ENCODE measurements at regions not wholly inside any gene's neighbourhood (a gene's known extent, or its start where the extent isn't known, plus 50 kb on each side); places are given as distances from the start of the nearest gene placed in this dataset.
"Not testable (repeated sequence)": the region's sequence is repeated elsewhere in the genome, so short reads cannot be mapped to it uniquely, and the experiment has no call there.

DNA sequence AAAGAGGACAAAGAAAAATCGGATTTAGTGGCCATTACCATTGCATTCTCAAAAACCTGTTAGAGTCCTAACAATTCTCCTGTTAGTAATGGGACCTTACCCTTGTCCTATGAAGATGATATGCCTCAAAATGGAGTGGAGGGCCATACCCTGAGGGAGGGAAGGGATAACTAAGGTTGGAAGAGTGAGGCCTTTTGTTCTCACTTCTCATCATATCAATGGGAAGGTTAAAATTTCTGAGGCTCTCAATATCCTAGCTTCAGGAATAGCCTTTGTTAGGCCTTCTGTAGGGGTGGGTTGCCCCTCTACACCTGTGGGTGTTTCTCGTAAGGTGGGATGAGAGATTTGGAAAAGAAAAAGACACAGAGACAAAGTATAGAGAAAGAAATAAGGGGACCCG is 109.4 kb upstream of the SGIP1 start:
- no CpG with 5 or more reads among the region's 3 CpGs for WGBS (ENCODE audit: insufficient coverage, low lambda C conversion rate)
- not testable (repeated sequence) for H3K4me1 ChIP-seq (ENCODE audit: control insufficient read depth, insufficient read depth, low read length); H3K4me3 ChIP-seq (ENCODE audit: low read length); H3K9me3 ChIP-seq (ENCODE audit: control insufficient read depth, low read depth, low read length); H3K27ac ChIP-seq (ENCODE audit: low read length); DNase-seq; H3K27me3 ChIP-seq (ENCODE audit: control insufficient read depth, insufficient read depth, low read length); H3K36me3 ChIP-seq (ENCODE audit: control insufficient read depth, insufficient read depth, low read length)

DNA sequence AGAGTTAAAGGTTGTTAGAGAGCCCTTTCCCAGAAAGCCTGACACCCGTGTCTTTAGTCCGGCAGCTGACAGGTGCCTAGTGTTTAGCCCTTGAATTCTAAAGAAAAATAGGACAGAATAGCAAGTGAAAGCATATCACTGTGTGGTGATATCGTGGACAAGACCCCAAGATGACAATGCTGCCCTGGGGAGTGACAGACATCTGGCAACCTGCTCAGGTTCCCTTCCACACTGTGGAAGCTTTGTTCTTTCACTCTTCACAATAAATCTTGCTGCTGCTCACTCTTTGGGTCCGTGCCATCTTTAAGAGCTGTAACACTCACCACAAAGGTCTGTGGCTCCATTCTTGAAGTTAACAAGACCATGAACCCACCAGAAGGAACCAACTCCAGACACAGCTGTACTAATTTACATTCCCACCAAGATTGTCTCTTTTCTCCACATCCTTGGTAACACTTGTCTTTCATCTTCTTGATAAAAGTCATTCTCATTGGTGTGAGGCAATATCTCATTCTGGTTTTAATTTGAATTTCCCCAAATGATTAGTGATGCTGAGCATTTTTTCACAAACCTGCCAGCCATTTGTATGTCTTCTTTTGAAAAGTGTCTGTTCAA is 107.6 kb upstream of the SGIP1 start:
- Histone ChIP-seq H3K4me1 (ENCODE audit: control insufficient read depth, insufficient read depth, low read length) (no peaks in the 10 kb centered on the region), H3K9me3 (ENCODE audit: control insufficient read depth, low read depth, low read length) (no peaks in the 10 kb centered on the region), H3K27me3 (ENCODE audit: control insufficient read depth, insufficient read depth, low read length) (no peaks in the 10 kb centered on the region), H3K4me3 (ENCODE audit: low read length) (no peak overlapping the region), H3K36me3 (ENCODE audit: control insufficient read depth, insufficient read depth, low read length) (no peaks in the 10 kb centered on the region), H3K27ac (ENCODE audit: low read length) (no peak overlapping the region)
- no peak for DNase-seq
- WGBS (ENCODE audit: insufficient coverage, low lambda C conversion rate), result no CpG with 5 or more reads among the region's 4 CpGs

DNA sequence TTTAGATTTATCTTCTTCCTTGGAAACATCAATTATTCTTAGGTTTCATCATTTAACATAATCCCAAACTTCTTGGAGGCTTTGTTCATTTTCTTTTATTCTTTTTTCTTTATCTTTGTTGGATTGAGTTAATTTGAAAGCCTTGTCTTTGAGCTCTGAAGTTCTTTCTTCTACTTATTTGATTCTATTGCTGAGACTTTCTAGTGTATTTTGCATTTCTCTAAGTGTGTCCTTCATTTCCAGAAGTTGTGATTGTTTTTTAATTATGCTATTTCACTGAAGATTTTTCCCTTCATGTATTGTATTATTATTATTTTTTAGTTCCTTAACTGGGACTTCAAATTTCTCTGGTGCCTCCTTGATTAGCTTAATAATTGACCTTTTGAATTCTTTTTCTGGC is 103.1 kb upstream of the SGIP1 start:
- not testable (repeated sequence) for DNase-seq; H3K4me1 ChIP-seq (ENCODE audit: control insufficient read depth, insufficient read depth, low read length); H3K9me3 ChIP-seq (ENCODE audit: control insufficient read depth, low read depth, low read length); H3K36me3 ChIP-seq (ENCODE audit: control insufficient read depth, insufficient read depth, low read length); H3K27ac ChIP-seq (ENCODE audit: low read length); H3K4me3 ChIP-seq (ENCODE audit: low read length); H3K27me3 ChIP-seq (ENCODE audit: control insufficient read depth, insufficient read depth, low read length)

GRCh38 chr1:66431999-66432398 is 102.0 kb upstream of the SGIP1 start:
- no peak overlapping the region for H3K27ac ChIP-seq (ENCODE audit: low read length)
- H3K9me3 ChIP-seq (ENCODE audit: control insufficient read depth, low read depth, low read length), result no peaks in the 10 kb centered on the region
- H3K36me3 ChIP-seq (ENCODE audit: control insufficient read depth, insufficient read depth, low read length), result no peaks in the 10 kb centered on the region
- DNase-seq, result no peak
- no peaks in the 10 kb centered on the region for H3K27me3 ChIP-seq (ENCODE audit: control insufficient read depth, insufficient read depth, low read length)
- H3K4me3 ChIP-seq (ENCODE audit: low read length), result no peak overlapping the region
- no peaks in the 10 kb centered on the region for H3K4me1 ChIP-seq (ENCODE audit: control insufficient read depth, insufficient read depth, low read length)
- WGBS (ENCODE audit: insufficient coverage, low lambda C conversion rate), result no CpG with 5 or more reads among the region's 2 CpGs

- no peak overlapping the region for H3K27ac ChIP-seq (ENCODE audit: low read length)
- H3K4me3 ChIP-seq (ENCODE audit: low read length), result no peak overlapping the region
- H3K4me1 ChIP-seq (ENCODE audit: control insufficient read depth, insufficient read depth, low read length), result no peaks in the 10 kb centered on the region
- H3K27me3 ChIP-seq (ENCODE audit: control insufficient read depth, insufficient read depth, low read length), result no peaks in the 10 kb centered on the region
- no peaks in the 10 kb centered on the region for H3K36me3 ChIP-seq (ENCODE audit: control insufficient read depth, insufficient read depth, low read length)
- no peak for DNase-seq
- H3K9me3 ChIP-seq (ENCODE audit: control insufficient read depth, low read depth, low read length), result no peaks in the 10 kb centered on the region
These were observed 100.3 kb upstream of the SGIP1 start for GRCh38 chr1:66433611-66434010.

- Histone ChIP-seq H3K27me3 (ENCODE audit: control insufficient read depth, insufficient read depth, low read length) (no peaks in the 10 kb centered on the region), H3K4me3 (ENCODE audit: low read length) (no peak overlapping the region), H3K27ac (ENCODE audit: low read length) (no peak overlapping the region), H3K4me1 (ENCODE audit: control insufficient read depth, insufficient read depth, low read length) (no peaks in the 10 kb centered on the region), H3K9me3 (ENCODE audit: control insufficient read depth, low read depth, low read length) (no peaks in the 10 kb centered on the region), H3K36me3 (ENCODE audit: control insufficient read depth, insufficient read depth, low read length) (no peaks in the 10 kb centered on the region)
- no CpG with 5 or more reads among the region's 2 CpGs for WGBS (ENCODE audit: insufficient coverage, low lambda C conversion rate)
- no peak for DNase-seq
These were observed 99.9 kb upstream of the SGIP1 start for GRCh38 chr1:66434096-66434495.

DNA sequence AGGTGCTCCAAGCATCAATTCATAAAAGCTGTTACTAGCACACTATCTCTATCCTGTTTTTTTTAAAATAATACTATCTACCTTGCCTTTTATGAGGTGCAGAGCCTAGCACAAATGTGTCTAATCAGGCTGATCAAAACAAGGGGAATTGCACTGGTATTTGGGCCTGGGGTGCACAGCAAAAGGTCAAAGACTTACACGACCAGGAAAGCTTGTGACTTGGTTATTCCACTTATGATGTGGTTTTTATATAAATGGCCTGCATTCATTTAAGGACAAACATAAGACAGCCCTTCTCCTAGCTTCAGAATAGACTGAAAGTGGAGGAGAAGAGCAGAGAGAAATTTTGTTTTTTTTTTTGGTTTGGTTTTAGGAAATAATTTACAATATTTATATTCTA is 98.4 kb upstream of the SGIP1 start:
- no peaks in the 10 kb centered on the region for H3K9me3 ChIP-seq (ENCODE audit: control insufficient read depth, low read depth, low read length)
- no peaks in the 10 kb centered on the region for H3K36me3 ChIP-seq (ENCODE audit: control insufficient read depth, insufficient read depth, low read length)
- H3K27me3 ChIP-seq (ENCODE audit: control insufficient read depth, insufficient read depth, low read length), result no peaks in the 10 kb centered on the region
- no peaks in the 10 kb centered on the region for H3K4me1 ChIP-seq (ENCODE audit: control insufficient read depth, insufficient read depth, low read length)
- H3K27ac ChIP-seq (ENCODE audit: low read length), result no peak overlapping the region
- H3K4me3 ChIP-seq (ENCODE audit: low read length), result no peak overlapping the region
- no CpG with 5 or more reads among the region's 1 CpG for WGBS (ENCODE audit: insufficient coverage, low lambda C conversion rate)
- DNase-seq, result no peak

- whole genome bisulfite sequencing (ENCODE audit: insufficient coverage, low lambda C conversion rate), result 93% methylated on average over 2 of the region's 4 CpGs
- DNase-seq, result no peak
- no peak overlapping the region for H3K4me3 ChIP-seq (ENCODE audit: low read length)
- H3K27ac ChIP-seq (ENCODE audit: low read length), result no peak overlapping the region
- H3K9me3 ChIP-seq (ENCODE audit: control insufficient read depth, low read depth, low read length), result no peaks in the 10 kb centered on the region
- no peaks in the 10 kb centered on the region for H3K27me3 ChIP-seq (ENCODE audit: control insufficient read depth, insufficient read depth, low read length)
- no peaks in the 10 kb centered on the region for H3K4me1 ChIP-seq (ENCODE audit: control insufficient read depth, insufficient read depth, low read length)
- H3K36me3 ChIP-seq (ENCODE audit: control insufficient read depth, insufficient read depth, low read length), result no peaks in the 10 kb centered on the region
These were observed 97.4 kb upstream of the SGIP1 start for GRCh38 chr1:66436378-66437135.

DNA sequence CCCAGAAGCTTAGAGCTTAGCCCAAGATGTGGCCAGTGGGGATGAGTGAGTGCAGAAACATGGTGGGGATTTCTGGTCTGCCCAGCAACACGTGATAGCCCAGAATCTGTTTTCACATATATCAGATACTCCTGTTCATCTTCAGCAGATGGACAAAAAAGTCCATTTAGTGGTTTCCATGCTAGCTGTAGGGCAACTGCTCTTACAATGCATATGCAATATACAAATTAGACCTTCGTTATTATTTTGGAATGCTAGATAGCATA is 96.9 kb upstream of the SGIP1 start:
- no peak overlapping the region for H3K4me3 ChIP-seq (ENCODE audit: low read length)
- no peak for DNase-seq
- 100% methylated on average over 1 of the region's 2 CpGs for WGBS (ENCODE audit: insufficient coverage, low lambda C conversion rate)
- H3K4me1 ChIP-seq (ENCODE audit: control insufficient read depth, insufficient read depth, low read length), result no peaks in the 10 kb centered on the region
- no peak overlapping the region for H3K27ac ChIP-seq (ENCODE audit: low read length)
- no peaks in the 10 kb centered on the region for H3K27me3 ChIP-seq (ENCODE audit: control insufficient read depth, insufficient read depth, low read length)
- H3K9me3 ChIP-seq (ENCODE audit: control insufficient read depth, low read depth, low read length), result no peaks in the 10 kb centered on the region
- no peaks in the 10 kb centered on the region for H3K36me3 ChIP-seq (ENCODE audit: control insufficient read depth, insufficient read depth, low read length)

- Histone ChIP-seq H3K27me3 (ENCODE audit: control insufficient read depth, insufficient read depth, low read length) (no peaks in the 10 kb centered on the region), H3K4me1 (ENCODE audit: control insufficient read depth, insufficient read depth, low read length) (no peaks in the 10 kb centered on the region), H3K4me3 (ENCODE audit: low read length) (no peak overlapping the region), H3K27ac (ENCODE audit: low read length) (no peak overlapping the region), H3K36me3 (ENCODE audit: control insufficient read depth, insufficient read depth, low read length) (no peaks in the 10 kb centered on the region), H3K9me3 (ENCODE audit: control insufficient read depth, low read depth, low read length) (no peaks in the 10 kb centered on the region)
- no peak for DNase-seq
- WGBS (ENCODE audit: insufficient coverage, low lambda C conversion rate), result no CpG with 5 or more reads among the region's 1 CpG
These were observed 95.9 kb upstream of the SGIP1 start for GRCh38 chr1:66438062-66438461.

GRCh38 chr1:66438501-66438900 is 95.5 kb upstream of the SGIP1 start:
- Histone ChIP-seq H3K36me3 (ENCODE audit: control insufficient read depth, insufficient read depth, low read length) (no peaks in the 10 kb centered on the region), H3K27me3 (ENCODE audit: control insufficient read depth, insufficient read depth, low read length) (no peaks in the 10 kb centered on the region), H3K27ac (ENCODE audit: low read length) (no peak overlapping the region), H3K4me1 (ENCODE audit: control insufficient read depth, insufficient read depth, low read length) (no peaks in the 10 kb centered on the region), H3K4me3 (ENCODE audit: low read length) (no peak overlapping the region), H3K9me3 (ENCODE audit: control insufficient read depth, low read depth, low read length) (no peaks in the 10 kb centered on the region)
- no peak for DNase-seq
- WGBS (ENCODE audit: insufficient coverage, low lambda C conversion rate), result 76% methylated on average over 6 of the region's 7 CpGs

Measured in large intestine (tissue), 3 donors.